ENCODE measurements at regions not wholly inside any gene's neighbourhood (a gene's known extent, or its start where the extent isn't known, plus 50 kb on each side); places are given as distances from the start of the nearest gene placed in this dataset.

GRCh38 chr2:53075760-53076159, 691.8 kb upstream of the CHAC2 start:
- TF ChIP-seq CTCF (IDR thresholded peaks at IDR 0.05): no peak
- TF ChIP-seq POLR2AphosphoS5 (IDR thresholded peaks at IDR 0.05): no peak
- no peak for TF ChIP-seq POLR2A (IDR thresholded peaks at IDR 0.05)

All from sigmoid colon (tissue), 4 donors.